Stimulated activated CD8-positive, alpha-beta memory T cell treated with anti-CD3 and anti-CD28 coated beads, Interleukin-12 subunit alpha, Interleukin-12 subunit beta, amount 100 ng/mL, for 24 hours (primary cell): ENCODE measurements at regions not wholly inside any gene's neighbourhood (a gene's known extent, or its start where the extent isn't known, plus 50 kb on each side); places are given as distances from the start of the nearest gene placed in this dataset.

ENCODE experiments used
- DNase-seq: peaks from one replicate; pipeline ENCODE4 v3.0.0-alpha.2; 2020; ENCODE audit errors: extremely low read depth

GRCh38 chr13:105452895-105453294 lies 1082.6 kb downstream of the EFNB2 start:
- no peak for DNase-seq

GRCh38 chr13:105450784-105451183 lies 1084.7 kb downstream of the EFNB2 start:
- no peak for DNase-seq

GRCh38 chr13:105448811-105449210 lies 1086.7 kb downstream of the EFNB2 start:
- DNase-seq = no peak

- no peak for DNase-seq
Observed at GRCh38 chr13:105446197-105446596, 1089.3 kb downstream of the EFNB2 start.

- DNase-seq = no peak
Observed at GRCh38 chr13:105445796-105446195, 1089.7 kb downstream of the EFNB2 start.

GRCh38 chr13:105442949-105443699 lies 1092.3 kb downstream of the EFNB2 start:
- DNase-seq = no peak

GRCh38 chr13:105442040-105442439 lies 1093.4 kb downstream of the EFNB2 start:
- DNase-seq = no peak

GRCh38 chr13:105441051-105441750 lies 1094.3 kb downstream of the EFNB2 start:
- DNase-seq = no peak

- no peak for DNase-seq
Observed at GRCh38 chr13:105436943-105437342, 1098.5 kb downstream of the EFNB2 start.

- no peak for DNase-seq
Observed at GRCh38 chr13:105432438-105432837, 1103.0 kb downstream of the EFNB2 start.

- no peak for DNase-seq
Observed at GRCh38 chr13:105428811-105429210, 1106.7 kb downstream of the EFNB2 start.

GRCh38 chr13:105426441-105426840 lies 1109.0 kb downstream of the EFNB2 start:
- DNase-seq = no peak

- no peak for DNase-seq
Observed at GRCh38 chr13:105414639-105415038, 1120.8 kb downstream of the EFNB2 start.

GRCh38 chr13:105412171-105412570 lies 1123.3 kb downstream of the EFNB2 start:
- DNase-seq = no peak

- no peak for DNase-seq
Observed at GRCh38 chr13:105410602-105411001, 1124.9 kb downstream of the EFNB2 start.

GRCh38 chr13:105406551-105406950 lies 1128.9 kb downstream of the EFNB2 start:
- DNase-seq = no peak

GRCh38 chr13:105403086-105403485 lies 1132.4 kb downstream of the EFNB2 start:
- no peak for DNase-seq

GRCh38 chr13:105395041-105395440 lies 1140.4 kb downstream of the EFNB2 start:
- no peak for DNase-seq

- no peak for DNase-seq
Observed at GRCh38 chr13:105389373-105389772, 1146.1 kb downstream of the EFNB2 start.

GRCh38 chr13:105377452-105377851 lies 1158.0 kb downstream of the EFNB2 start:
- no peak for DNase-seq

GRCh38 chr13:105370011-105370650 lies 1165.3 kb downstream of the EFNB2 start:
- no peak for DNase-seq

- no peak for DNase-seq
Observed at GRCh38 chr13:105368781-105369180, 1166.7 kb downstream of the EFNB2 start.

GRCh38 chr13:105365831-105366230 lies 1169.6 kb downstream of the EFNB2 start:
- no peak for DNase-seq
